ENCODE measurements at regions not wholly inside any gene's neighbourhood (a gene's known extent, or its start where the extent isn't known, plus 50 kb on each side); places are given as distances from the start of the nearest gene placed in this dataset.

DNA sequence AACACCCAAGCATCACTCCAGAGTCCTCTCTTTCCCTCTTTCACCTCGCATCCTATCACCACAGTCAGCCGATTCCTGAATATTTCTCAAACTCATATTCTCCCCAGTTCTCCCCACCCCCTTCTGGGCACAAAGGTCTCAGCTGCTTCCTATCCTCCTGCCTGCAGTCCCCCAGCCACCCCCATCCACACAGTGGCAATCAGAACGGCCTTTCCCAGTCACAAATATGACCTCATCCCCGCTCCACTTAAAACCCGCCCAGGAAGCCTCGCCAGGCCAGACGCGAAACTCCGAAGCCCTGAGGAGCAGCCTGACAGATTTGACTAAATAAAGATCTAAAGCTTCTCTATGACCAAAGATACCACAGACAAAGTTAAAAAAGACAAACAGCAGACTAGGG lies 49.9 kb upstream of the LINGO1 start:
- TF ChIP-seq ZNF382 (CRISPR knock-in tag; IDR thresholded peaks at IDR 0.05; ENCODE audit: borderline replicate concordance) (no peak), MTF1 (CRISPR knock-in tag; IDR thresholded peaks at IDR 0.05) (no peak), TRIM24 (CRISPR knock-in tag; IDR thresholded peaks at IDR 0.05) (no peak), MZF1 (CRISPR knock-in tag; IDR thresholded peaks at IDR 0.05; ENCODE audit: borderline replicate concordance) (no peak), ZFP1 (CRISPR knock-in tag; IDR thresholded peaks at IDR 0.05) (no peak), CREM (IDR thresholded peaks at IDR 0.05) (no peak), CREM (CRISPR knock-in tag; IDR thresholded peaks at IDR 0.05) (no peak), ZNF556 (CRISPR knock-in tag; IDR thresholded peaks at IDR 0.05; ENCODE audit: borderline replicate concordance) (no peak), FOXO1 (CRISPR knock-in tag; IDR thresholded peaks at IDR 0.05) (no peak), ZNF33A (CRISPR knock-in tag; IDR thresholded peaks at IDR 0.05; ENCODE audit: borderline replicate concordance) (no peak), SATB2 (CRISPR knock-in tag; IDR thresholded peaks at IDR 0.05) (no peak), MED1 (CRISPR knock-in tag; IDR thresholded peaks at IDR 0.05) (no peak), STAG1 (CRISPR knock-in tag; IDR thresholded peaks at IDR 0.05) (no peak), ZFP41 (CRISPR knock-in tag; IDR thresholded peaks at IDR 0.05; ENCODE audit: borderline replicate concordance) (no peak)
- TF ChIP-seq, protein P1, sequence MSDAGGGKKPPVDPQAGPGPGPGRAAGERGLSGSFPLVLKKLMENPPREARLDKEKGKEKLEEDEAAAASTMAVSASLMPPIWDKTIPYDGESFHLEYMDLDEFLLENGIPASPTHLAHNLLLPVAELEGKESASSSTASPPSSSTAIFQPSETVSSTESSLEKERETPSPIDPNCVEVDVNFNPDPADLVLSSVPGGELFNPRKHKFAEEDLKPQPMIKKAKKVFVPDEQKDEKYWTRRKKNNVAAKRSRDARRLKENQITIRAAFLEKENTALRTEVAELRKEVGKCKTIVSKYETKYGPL (CRISPR knock-in tag; IDR thresholded peaks at IDR 0.05) = no peak
- TF ChIP-seq, protein P2, sequence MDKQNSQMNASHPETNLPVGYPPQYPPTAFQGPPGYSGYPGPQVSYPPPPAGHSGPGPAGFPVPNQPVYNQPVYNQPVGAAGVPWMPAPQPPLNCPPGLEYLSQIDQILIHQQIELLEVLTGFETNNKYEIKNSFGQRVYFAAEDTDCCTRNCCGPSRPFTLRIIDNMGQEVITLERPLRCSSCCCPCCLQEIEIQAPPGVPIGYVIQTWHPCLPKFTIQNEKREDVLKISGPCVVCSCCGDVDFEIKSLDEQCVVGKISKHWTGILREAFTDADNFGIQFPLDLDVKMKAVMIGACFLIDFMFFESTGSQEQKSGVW (CRISPR knock-in tag; IDR thresholded peaks at IDR 0.05; ENCODE audit: borderline replicate concordance) = no peak
- Histone ChIP-seq H3K79me2 (ENCODE audit: insufficient read depth, low read length) (no peaks in the 10 kb centered on the region), H3K9ac (ENCODE audit: insufficient read depth, low read depth, low read length) (no peak overlapping the region), H3K36me3 (replicated peaks in 1 of 2; ENCODE audit: control insufficient read depth in 1 of 2, insufficient read depth in 2 of 2, low read length in 2 of 2) (no peaks in the 10 kb centered on the region), H3K27ac (ENCODE audit: extremely low read length, insufficient read depth, low read length) (no peak overlapping the region), H3K27me3 (ENCODE audit: control insufficient read depth in 1 of 2, insufficient read depth in 2 of 2, low read length in 2 of 2) (no peaks in the 10 kb centered on the region), H3K4me2 (ENCODE audit: low read depth, low read length) (no peak overlapping the region), H3K9me3 (ENCODE audit: low read length) (no peaks in the 10 kb centered on the region), H3K4me1 (ENCODE audit: insufficient read depth, low read length) (no peaks in the 10 kb centered on the region), H2AFZ (ENCODE audit: low read length) (no peak overlapping the region), H3K4me3 (replicated peaks in 1 of 3; ENCODE audit: insufficient read depth in 1 of 3, low read depth in 2 of 3, low read length in 3 of 3) (no peak overlapping the region), H4K20me1 (ENCODE audit: insufficient read depth, low read length) (no peaks in the 10 kb centered on the region)
- ChIA-PET CTCF (ENCODE audit: low intra/inter-chr PET ratio, low total read pairs) (no interaction called here), POLR2A (no interaction called here)
- ATAC-seq (no peak), FAIRE-seq (no peak), DNase-seq (ENCODE audit: low spot score) (no peak)
- no TSS peak for BruUV-seq (replicated peaks)
- WGBS (ENCODE audit: low lambda C conversion rate) = 30% methylated on average over 9 of the region's 9 CpGs
- in situ Hi-C loops (cut with HindIII; ENCODE audit: extremely low pct_ligation_motif_present, low pct_unique_long_range_greater_than_20kb) (no loop called here), intact Hi-C loops (cut with micrococcal nuclease; ENCODE audit: unreplicated experiment) (no loop called here)

Small RNA genes in the stretch of these regions (small RNA-seq; reads per million reads assigned to genes)
- 0 reads per million in 3 experiments for gene RN7SL214P (ENCODE audit: insufficient read depth in 2 of 3, insufficient read length in 3 of 3, low read depth in 2 of 3, low replicate concordance in 1 of 3)
